BJ (cell line): ENCODE measurements at regions not wholly inside any gene's neighbourhood (a gene's known extent, or its start where the extent isn't known, plus 50 kb on each side); places are given as distances from the start of the nearest gene placed in this dataset.
A peak's percentile ranks its signal among the peaks of the same experiment; 100 is the strongest.

ENCODE experiments used
- CTCF ChIA-PET: fragments of 350-600 bp; formaldehyde crosslinking; extraction: SDS; loops from one replicate; lab custom pipeline; 2021; ENCODE audit warnings: antibody characterized with exemption, inconsistent platforms; lab: Yijun Ruan, JAX
- POLR2A ChIA-PET: fragments of 300-600 bp; sonication (Branson Sonifier 250); formaldehyde crosslinking; extraction: SDS; loops from one replicate; lab custom pipeline; 2021; ENCODE audit warnings: antibody characterized with exemption; lab: Charles Lee
- DNase-seq: peaks from one replicate; pipeline ENCODE4 v3.0.0-alpha.2; 2011; ENCODE audit warnings: low read depth
- H3K27me3 ChIP-seq: 2 replicates; pipeline ENCODE4 v1.6.0; 2011; ENCODE audit warnings: low read length; ENCODE audit not compliant: control insufficient read depth, insufficient read depth
- H3K36me3 ChIP-seq: 2 replicates; pipeline ENCODE4 v1.5.1; 2011; ENCODE audit warnings: low read length; ENCODE audit not compliant: control insufficient read depth, insufficient read depth
- H3K4me3 ChIP-seq: 2 replicates; pipeline ENCODE4 v1.5.1; 2011; ENCODE audit warnings: low read depth, mild to moderate bottlenecking, control low read depth, low read length
- TF ChIP-seq, protein P1 (sequence below): IDR thresholded peaks from 2 replicates; pipeline ENCODE4 v1.5.1; 2011; ENCODE audit warnings: low read depth, mild to moderate bottlenecking, control low read depth, inconsistent platforms, low read length, moderate library complexity; ENCODE audit not compliant: insufficient read depth

DNA sequence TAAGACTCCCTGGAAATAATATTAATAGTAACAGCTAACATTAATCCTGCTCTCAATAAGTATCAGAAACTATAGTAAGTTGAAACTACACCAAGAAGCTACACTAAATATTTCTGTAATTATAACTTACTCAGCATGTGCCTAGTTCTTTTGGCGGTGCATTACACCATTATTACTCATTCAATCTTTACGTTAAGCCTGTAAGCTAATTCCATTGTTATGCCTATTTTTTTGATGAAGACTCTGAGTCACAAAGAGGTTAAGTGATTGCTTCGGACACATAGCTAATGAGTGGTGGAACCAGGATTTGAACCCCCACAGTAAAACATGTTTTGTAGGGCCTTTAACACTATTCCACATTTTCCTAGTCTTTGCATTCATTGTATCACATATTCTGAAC lies 111.6 kb downstream of the RASSF10 start:
- H3K4me3 ChIP-seq, result no peak overlapping the region
- DNase-seq, result no peak
- H3K27me3 ChIP-seq, result no peaks in the 10 kb centered on the region
- no peaks in the 10 kb centered on the region for H3K36me3 ChIP-seq
- TF ChIP-seq, protein P1, sequence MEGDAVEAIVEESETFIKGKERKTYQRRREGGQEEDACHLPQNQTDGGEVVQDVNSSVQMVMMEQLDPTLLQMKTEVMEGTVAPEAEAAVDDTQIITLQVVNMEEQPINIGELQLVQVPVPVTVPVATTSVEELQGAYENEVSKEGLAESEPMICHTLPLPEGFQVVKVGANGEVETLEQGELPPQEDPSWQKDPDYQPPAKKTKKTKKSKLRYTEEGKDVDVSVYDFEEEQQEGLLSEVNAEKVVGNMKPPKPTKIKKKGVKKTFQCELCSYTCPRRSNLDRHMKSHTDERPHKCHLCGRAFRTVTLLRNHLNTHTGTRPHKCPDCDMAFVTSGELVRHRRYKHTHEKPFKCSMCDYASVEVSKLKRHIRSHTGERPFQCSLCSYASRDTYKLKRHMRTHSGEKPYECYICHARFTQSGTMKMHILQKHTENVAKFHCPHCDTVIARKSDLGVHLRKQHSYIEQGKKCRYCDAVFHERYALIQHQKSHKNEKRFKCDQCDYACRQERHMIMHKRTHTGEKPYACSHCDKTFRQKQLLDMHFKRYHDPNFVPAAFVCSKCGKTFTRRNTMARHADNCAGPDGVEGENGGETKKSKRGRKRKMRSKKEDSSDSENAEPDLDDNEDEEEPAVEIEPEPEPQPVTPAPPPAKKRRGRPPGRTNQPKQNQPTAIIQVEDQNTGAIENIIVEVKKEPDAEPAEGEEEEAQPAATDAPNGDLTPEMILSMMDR, result no peak
- ChIA-PET CTCF (interaction anchor here (1.0 to 1.5 kb wide), 7 partner anchors 13 to 709 kb away, joined by 3 to 6 read pairs (median 4); no protein-coding TSS in a partner anchor), POLR2A (interaction anchor here (0.6 to 1.0 kb wide), 2 partner anchors 14 to 18 kb away, joined by 3 read pairs; no protein-coding TSS in a partner anchor)

DNA sequence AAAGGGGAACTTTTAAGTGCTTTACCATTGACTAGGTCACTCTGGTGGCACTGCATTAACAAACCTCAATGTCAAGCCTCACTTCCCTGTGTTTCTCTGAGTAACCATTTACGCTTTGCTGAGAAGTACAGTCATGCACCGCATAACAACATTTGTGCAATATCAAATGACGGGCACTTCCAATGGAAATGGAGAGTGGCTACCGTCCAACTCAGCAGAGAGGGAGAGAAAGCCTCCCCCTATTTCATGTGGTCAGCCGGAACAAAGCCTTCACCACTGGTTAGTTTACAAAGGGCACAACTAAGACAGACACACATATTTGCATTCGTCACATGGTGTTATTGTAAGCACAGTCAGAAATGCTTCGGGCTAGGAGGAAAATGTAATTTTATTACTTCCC lies 117.3 kb downstream of the RASSF10 start:
- Histone ChIP-seq H3K4me3 (no peak overlapping the region), H3K27me3 (no peaks in the 10 kb centered on the region), H3K36me3 (no peaks in the 10 kb centered on the region)
- ChIA-PET POLR2A (no interaction called here), CTCF (no interaction called here)
- peak; percentile 35 for DNase-seq
- TF ChIP-seq, protein P1, result no peak

DNA sequence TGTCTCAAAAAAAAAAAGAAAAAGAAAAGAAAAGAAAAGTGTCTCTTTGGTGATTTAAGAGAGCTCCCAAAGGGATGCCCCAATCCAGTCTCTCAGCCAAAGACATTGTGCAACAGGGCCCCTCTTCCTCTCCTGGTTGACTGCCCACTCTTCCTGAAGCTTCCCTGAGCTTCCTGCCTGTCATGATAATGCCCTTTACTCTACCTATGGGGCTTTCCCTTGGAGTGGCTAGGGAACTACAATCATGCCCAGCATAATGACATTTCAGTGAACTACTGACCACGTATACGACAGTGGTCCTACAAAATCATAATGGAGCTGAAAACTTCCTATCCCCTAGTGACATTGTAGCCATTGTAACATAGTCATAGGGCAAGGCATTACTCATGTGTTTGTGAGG lies 118.0 kb downstream of the RASSF10 start:
- POLR2A ChIA-PET, result interaction anchor here (0.7 kb wide), 1 partner anchor 114 kb away, joined by 5 read pairs; no protein-coding TSS in a partner anchor
- Histone ChIP-seq H3K27me3 (no peaks in the 10 kb centered on the region), H3K36me3 (no peaks in the 10 kb centered on the region), H3K4me3 (no peak overlapping the region)
- CTCF ChIA-PET, result interaction anchor here (0.7 kb wide), 1 partner anchor 16 kb away, joined by 3 read pairs; no protein-coding TSS in a partner anchor
- TF ChIP-seq, protein P1, result no peak
- no peak for DNase-seq

DNA sequence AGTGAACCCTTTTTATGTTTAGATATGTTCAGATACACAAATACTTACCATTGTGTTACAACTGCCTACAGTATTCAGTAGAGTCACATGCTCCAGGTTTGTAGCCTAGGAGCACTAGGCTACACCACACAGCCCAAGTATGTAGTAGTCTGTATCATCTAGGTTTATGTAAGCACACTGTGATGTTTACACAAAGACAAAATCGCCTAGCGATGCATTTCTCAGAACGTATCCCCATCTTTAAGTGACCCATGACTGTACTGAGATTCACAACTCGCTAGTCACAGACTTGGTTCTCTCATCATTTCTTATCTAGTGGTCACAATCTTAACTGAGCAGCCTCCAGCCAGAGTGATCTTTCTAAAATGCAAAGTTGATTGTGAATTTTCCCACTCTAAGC lies 119.2 kb downstream of the RASSF10 start:
- H3K4me3 ChIP-seq, result no peak overlapping the region
- ChIA-PET POLR2A (interaction anchor here (0.6 kb wide), 1 partner anchor 8 kb away, joined by 6 read pairs; no protein-coding TSS in a partner anchor), CTCF (no interaction called here)
- DNase-seq, result no peak
- TF ChIP-seq, protein P1, result no peak
- H3K27me3 ChIP-seq, result no peaks in the 10 kb centered on the region
- no peaks in the 10 kb centered on the region for H3K36me3 ChIP-seq

DNA sequence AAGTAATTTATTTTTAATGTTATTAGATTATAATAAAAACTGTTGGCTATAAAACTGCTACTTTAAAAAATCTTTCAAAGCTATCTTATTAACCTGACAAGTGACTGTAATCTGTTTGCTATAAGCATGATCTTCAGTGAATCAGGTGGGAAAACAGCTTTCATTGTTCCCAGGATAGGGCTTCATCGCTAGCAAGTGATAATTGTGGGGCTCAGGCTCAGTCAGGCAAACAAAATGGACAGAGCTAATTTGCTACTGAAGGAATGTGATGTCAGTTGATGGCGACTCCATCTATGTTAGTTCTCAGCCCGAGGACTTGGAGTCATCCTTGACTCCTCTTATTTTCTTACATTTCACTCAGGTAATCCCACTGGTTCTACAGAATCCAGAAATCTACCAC lies 125.0 kb downstream of the RASSF10 start:
- POLR2A ChIA-PET, result interaction anchor here (1.0 kb wide), 1 partner anchor 14 kb away, joined by 3 read pairs; no protein-coding TSS in a partner anchor
- Histone ChIP-seq H3K27me3 (no peaks in the 10 kb centered on the region), H3K36me3 (no peaks in the 10 kb centered on the region), H3K4me3 (no peak overlapping the region)
- CTCF ChIA-PET, result interaction anchor here (0.7 to 2.1 kb wide), 3 partner anchors 11 to 790 kb away, joined by 3 to 6 read pairs (median 3); no protein-coding TSS in a partner anchor
- TF ChIP-seq, protein P1, result no peak
- no peak for DNase-seq
